ENCODE measurements at regions not wholly inside any gene's neighbourhood (a gene's known extent, or its start where the extent isn't known, plus 50 kb on each side); places are given as distances from the start of the nearest gene placed in this dataset.

GRCh38 chr16:77030600-77030999 is 160.4 kb upstream of the MON1B start:
- TF ChIP-seq CTCF (conservative IDR thresholded peaks at IDR 0.05; ENCODE audit: low read length): no peak
- no peak overlapping the region for H3K4me3 ChIP-seq (ENCODE audit: low read length)
- no peak for DNase-seq (ENCODE audit: low read depth)

GRCh38 chr16:77033516-77033915 is 157.5 kb upstream of the MON1B start:
- no peak for TF ChIP-seq CTCF (conservative IDR thresholded peaks at IDR 0.05; ENCODE audit: low read length)
- no peak for DNase-seq (ENCODE audit: low read depth)
- no peak overlapping the region for H3K4me3 ChIP-seq (ENCODE audit: low read length)

- no peak for TF ChIP-seq CTCF (conservative IDR thresholded peaks at IDR 0.05; ENCODE audit: low read length)
- H3K4me3 ChIP-seq (ENCODE audit: low read length): no peak overlapping the region
- DNase-seq (ENCODE audit: low read depth): no peak
These were observed 155.6 kb upstream of the MON1B start for GRCh38 chr16:77035361-77035760.

- no peak for TF ChIP-seq CTCF (conservative IDR thresholded peaks at IDR 0.05; ENCODE audit: low read length)
These were observed 153.2 kb upstream of the MON1B start for GRCh38 chr16:77037696-77038347.

GRCh38 chr16:77041468-77041867 is 149.5 kb upstream of the MON1B start:
- DNase-seq (ENCODE audit: low read depth): no peak
- no peak overlapping the region for H3K4me3 ChIP-seq (ENCODE audit: low read length)
- no peak for TF ChIP-seq CTCF (conservative IDR thresholded peaks at IDR 0.05; ENCODE audit: low read length)

More at GRCh38 chr16:77037696-77038347, 153.2 kb upstream of the MON1B start:
- DNase-seq (ENCODE audit: low read depth): no peak
- no peak overlapping the region for H3K4me3 ChIP-seq (ENCODE audit: low read length)

- no peak overlapping the region for H3K4me3 ChIP-seq (ENCODE audit: low read length)
- peak; percentile 41 for TF ChIP-seq CTCF (conservative IDR thresholded peaks at IDR 0.05; ENCODE audit: low read length)
- peak; percentile 0 for DNase-seq (ENCODE audit: low read depth)
These were observed 147.9 kb upstream of the MON1B start for GRCh38 chr16:77043076-77043475.

- no peak for DNase-seq (ENCODE audit: low read depth)
- H3K4me3 ChIP-seq (ENCODE audit: low read length): no peak overlapping the region
- TF ChIP-seq CTCF (conservative IDR thresholded peaks at IDR 0.05; ENCODE audit: low read length): no peak
These were observed 144.8 kb upstream of the MON1B start for GRCh38 chr16:77046206-77046605.
